GM19351 (cell line): ENCODE measurements at regions not wholly inside any gene's neighbourhood (a gene's known extent, or its start where the extent isn't known, plus 50 kb on each side); places are given as distances from the start of the nearest gene placed in this dataset.
A peak's percentile ranks its signal among the peaks of the same experiment; 100 is the strongest.

Experiments
- ATAC-seq: cut with Tn5 transposase; IDR thresholded peaks from one replicate; pipeline ENCODE4 v1.9.1; 2021; ENCODE audit warnings: mild to moderate bottlenecking, moderate library complexity; ENCODE audit not compliant: unreplicated experiment

- no peak for ATAC-seq
Observed at GRCh38 chr11:15859411-15859810, 496.9 kb downstream of the SOX6 start.

- ATAC-seq: no peak
Observed at GRCh38 chr11:15861256-15861655, 495.1 kb downstream of the SOX6 start.

GRCh38 chr11:15863411-15863810 is 492.9 kb downstream of the SOX6 start:
- no peak for ATAC-seq

- no peak for ATAC-seq
Observed at GRCh38 chr11:15864026-15864805, 492.1 kb downstream of the SOX6 start.

- no peak for ATAC-seq
Observed at GRCh38 chr11:15865212-15865987, 490.9 kb downstream of the SOX6 start.

GRCh38 chr11:15867871-15868270 is 488.5 kb downstream of the SOX6 start:
- ATAC-seq: no peak

GRCh38 chr11:15870911-15871310 is 485.4 kb downstream of the SOX6 start:
- ATAC-seq: no peak

- no peak for ATAC-seq
Observed at GRCh38 chr11:15871904-15872626, 484.3 kb downstream of the SOX6 start.

- ATAC-seq: no peak
Observed at GRCh38 chr11:15873501-15873900, 482.8 kb downstream of the SOX6 start.

GRCh38 chr11:15874704-15875103 is 481.6 kb downstream of the SOX6 start:
- ATAC-seq: no peak

GRCh38 chr11:15875393-15875792 is 481.0 kb downstream of the SOX6 start:
- no peak for ATAC-seq

GRCh38 chr11:15875943-15876342 is 480.4 kb downstream of the SOX6 start:
- ATAC-seq: no peak

GRCh38 chr11:15878756-15879155 is 477.6 kb downstream of the SOX6 start:
- ATAC-seq: peak; percentile 61

- no peak for ATAC-seq
Observed at GRCh38 chr11:15880291-15880690, 476.1 kb downstream of the SOX6 start.

- no peak for ATAC-seq
Observed at GRCh38 chr11:15882876-15883454, 473.4 kb downstream of the SOX6 start.

- ATAC-seq: no peak
Observed at GRCh38 chr11:15883455-15883920, 472.9 kb downstream of the SOX6 start.

- no peak for ATAC-seq
Observed at GRCh38 chr11:15884141-15884540, 472.2 kb downstream of the SOX6 start.

GRCh38 chr11:15884777-15885540 is 471.4 kb downstream of the SOX6 start:
- no peak for ATAC-seq

- no peak for ATAC-seq
Observed at GRCh38 chr11:15885854-15886253, 470.5 kb downstream of the SOX6 start.

- ATAC-seq: no peak
Observed at GRCh38 chr11:15886299-15886698, 470.0 kb downstream of the SOX6 start.
